Body of pancreas (tissue), 4 donors: ENCODE measurements at regions not wholly inside any gene's neighbourhood (a gene's known extent, or its start where the extent isn't known, plus 50 kb on each side); places are given as distances from the start of the nearest gene placed in this dataset.

Source experiments
- ATAC-seq: fragments of 150-250 bp; one replicate; pipeline ENCODE4 v1.9.1; 2016
- DNase-seq, 4 donors: peaks; one replicate each; pipeline ENCODE4 v3.0.0-alpha.2; 2019
- H3K27ac ChIP-seq, 4 donors: fragments of 200-600 bp; sonication (generic); 1 replicate in 3 of 4; 2 replicates in 1 of 4; pipeline versions ENCODE4 v1.5.1 to v1.6.1; 2016 to 2019; ENCODE audit warnings: mild to moderate bottlenecking in 1 of 4, mixed read lengths in 1 of 4, moderate library complexity in 1 of 4
- H3K27me3 ChIP-seq, 2 donors: fragments of 200-600 bp; sonication (generic); one replicate each; pipeline ENCODE4 v1.6.0; 2016; ENCODE audit warnings: mild to moderate bottlenecking in 1 of 2
- H3K36me3 ChIP-seq, 2 donors: fragments of 200-600 bp; sonication (generic); replicated peaks in 1 of 2; 2 replicates each; pipeline ENCODE4 v1.5.1; 2016; ENCODE audit warnings: low read depth in 2 of 2; ENCODE audit not compliant: insufficient read depth in 1 of 2
- H3K4me1 ChIP-seq: fragments of 200-600 bp; sonication (generic); one replicate; pipeline ENCODE4 v1.6.0; 2016
- H3K4me3 ChIP-seq, 2 donors: fragments of 200-600 bp; sonication (generic); 1 replicate in 1 of 2; 2 replicates in 1 of 2; pipeline ENCODE4 v1.5.1; 2016 to 2019
- H3K9me3 ChIP-seq, 3 donors: fragments of 200-600 bp; sonication (generic); 1 replicate in 2 of 3; 2 replicates in 1 of 3; pipeline ENCODE4 v1.5.1; 2016
- CTCF ChIP-seq, 7 experiments: fragments of 450-650 bp in 4 of 7; fragments of 200-600 bp in 3 of 7; sonication (generic) in 3 of 7; IDR thresholded peaks; one replicate each; pipeline ENCODE4 v1.5.1; 2016 to 2019; ENCODE audit warnings: antibody characterized with exemption in 7 of 7
- POLR2A ChIP-seq, 3 donors: fragments of 450-650 bp; IDR thresholded peaks; one replicate each; pipeline ENCODE4 v1.6.1; 2016; ENCODE audit warnings: antibody characterized with exemption in 3 of 3, mild to moderate bottlenecking in 2 of 3
- WGBS, 2 donors: methylation state at CpG; one replicate each; pipeline ENCODE4 v1.1.5; 2017; 5-methylcytosine and 5-hydroxymethylcytosine counted together
- intact Hi-C: fragments of 100-400 bp; cut with DNase I; formaldehyde crosslinking; loops from one replicate; pipeline ENCODE4 v1.15.1; 2023

GRCh38 chr1:3954170-3955169, 54.4 kb upstream of the C1orf174 start:
- Histone ChIP-seq H3K27me3 (no peaks in the 10 kb centered on the region), H3K4me3 (no peak overlapping the region), H3K9me3 (no peaks in the 10 kb centered on the region), H3K4me1 (no peaks in the 10 kb centered on the region), H3K36me3 (no peaks in the 10 kb centered on the region), H3K27ac (no peak overlapping the region)
- WGBS, 2 donors: 27 to 29% methylated on average over 29 of the region's 29 CpGs
- TF ChIP-seq POLR2A (IDR thresholded peaks at IDR 0.05) (no peak), CTCF (IDR thresholded peaks at IDR 0.05) (no peak)
- intact Hi-C loops: no loop called here
- DNase-seq (no peak), ATAC-seq (no peak)

- DNase-seq (no peak), ATAC-seq (no peak)
- 55 to 56% methylated on average over 18 of the region's 18 CpGs for WGBS, 2 donors
- Histone ChIP-seq H3K27me3 (no peaks in the 10 kb centered on the region), H3K27ac (no peak overlapping the region), H3K36me3 (no peaks in the 10 kb centered on the region), H3K4me3 (no peak overlapping the region), H3K4me1 (no peaks in the 10 kb centered on the region), H3K9me3 (no peaks in the 10 kb centered on the region)
- intact Hi-C loops: no loop called here
- no peak for TF ChIP-seq POLR2A (IDR thresholded peaks at IDR 0.05)
- no peak for TF ChIP-seq CTCF (IDR thresholded peaks at IDR 0.05)
Measured at GRCh38 chr1:3955196-3955772, 55.2 kb upstream of the C1orf174 start.

GRCh38 chr1:3956527-3957170, 56.6 kb upstream of the C1orf174 start:
- ATAC-seq: no peak

GRCh38 chr1:3959361-3959760, 59.3 kb upstream of the C1orf174 start:
- no peak for ATAC-seq
- intact Hi-C loops: no loop called here
- 71 to 77% methylated on average over 11 to 12 of the region's 12 CpGs for WGBS, 2 donors
- Histone ChIP-seq H3K9me3 (no peaks in the 10 kb centered on the region), H3K27me3 (no peaks in the 10 kb centered on the region), H3K4me1 (no peaks in the 10 kb centered on the region), H3K36me3 (no peaks in the 10 kb centered on the region), H3K4me3 (no peak overlapping the region), H3K27ac (no peak overlapping the region)
- TF ChIP-seq POLR2A (IDR thresholded peaks at IDR 0.05): no peak
- TF ChIP-seq CTCF (IDR thresholded peaks at IDR 0.05): no peak
- no peak for DNase-seq

More at GRCh38 chr1:3956527-3957170, 56.6 kb upstream of the C1orf174 start:
- intact Hi-C loops: no loop called here
- no peak overlapping the region for H3K4me3 ChIP-seq
- no peaks in the 10 kb centered on the region for H3K9me3 ChIP-seq
- TF ChIP-seq POLR2A (IDR thresholded peaks at IDR 0.05) (no peak), CTCF (IDR thresholded peaks at IDR 0.05) (no peak)
- no peaks in the 10 kb centered on the region for H3K36me3 ChIP-seq
- no peaks in the 10 kb centered on the region for H3K4me1 ChIP-seq
- H3K27ac ChIP-seq: no peak overlapping the region
- H3K27me3 ChIP-seq: no peaks in the 10 kb centered on the region
- no peak for DNase-seq
- 47 to 63% methylated on average over 7 to 14 of the region's 14 CpGs for WGBS, 2 donors
